Cardiac fibroblast (primary cell): ENCODE measurements at regions not wholly inside any gene's neighbourhood (a gene's known extent, or its start where the extent isn't known, plus 50 kb on each side); places are given as distances from the start of the nearest gene placed in this dataset.
A peak's percentile ranks its signal among the peaks of the same experiment; 100 is the strongest.

Source experiments
- DNase-seq, 2 donors: peaks; one replicate each; pipeline versions ENCODE4 v3.0.0 to v3.0.0-alpha.2; 2010; ENCODE audit warnings: low read depth in 2 of 2
- H3K4me3 ChIP-seq, 2 donors: replicated peaks in 1 of 2; 1 replicate in 1 of 2; 2 replicates in 1 of 2; pipeline ENCODE4 v1.5.1; 2011; ENCODE audit warnings: low read depth in 2 of 2, low read length in 2 of 2, mild to moderate bottlenecking in 2 of 2, moderate library complexity in 1 of 2
- CTCF ChIP-seq: IDR thresholded peaks from one replicate; pipeline ENCODE4 v1.5.1; 2011; ENCODE audit warnings: low read depth, mild to moderate bottlenecking, low read length, inconsistent platforms

- TF ChIP-seq CTCF: no peak
- DNase-seq: no peak
- H3K4me3 ChIP-seq: peak overlapping the region in 1 of 2 donors; percentile 65
Measured at GRCh38 chr1:201647094-201647493, 108.2 kb downstream of the NAV1 start.

GRCh38 chr1:201647722-201648065 is 108.8 kb downstream of the NAV1 start:
- DNase-seq: no peak
- no peak for TF ChIP-seq CTCF
- H3K4me3 ChIP-seq: peak overlapping the region; percentile 51 to 65

- peak; percentile 59 to 68 for DNase-seq
- peak overlapping the region; percentile 62 to 65 for H3K4me3 ChIP-seq
- no peak for TF ChIP-seq CTCF
Measured at GRCh38 chr1:201648066-201648906, 109.4 kb downstream of the NAV1 start.

- TF ChIP-seq CTCF: no peak
- peak overlapping the region; percentile 62 to 65 for H3K4me3 ChIP-seq
- peak; percentile 26 to 51 for DNase-seq
Measured at GRCh38 chr1:201648907-201649721, 110.2 kb downstream of the NAV1 start.

- H3K4me3 ChIP-seq: peak overlapping the region; percentile 62 to 65
- peak; percentile 76 to 77 for DNase-seq
- TF ChIP-seq CTCF: no peak
Measured at GRCh38 chr1:201649761-201650622, 111.1 kb downstream of the NAV1 start.

- DNase-seq: no peak
- peak overlapping the region; percentile 62 to 65 for H3K4me3 ChIP-seq
- TF ChIP-seq CTCF: no peak
Measured at GRCh38 chr1:201650623-201650933, 111.7 kb downstream of the NAV1 start.
